ENCODE measurements at regions not wholly inside any gene's neighbourhood (a gene's known extent, or its start where the extent isn't known, plus 50 kb on each side); places are given as distances from the start of the nearest gene placed in this dataset.

DNA sequence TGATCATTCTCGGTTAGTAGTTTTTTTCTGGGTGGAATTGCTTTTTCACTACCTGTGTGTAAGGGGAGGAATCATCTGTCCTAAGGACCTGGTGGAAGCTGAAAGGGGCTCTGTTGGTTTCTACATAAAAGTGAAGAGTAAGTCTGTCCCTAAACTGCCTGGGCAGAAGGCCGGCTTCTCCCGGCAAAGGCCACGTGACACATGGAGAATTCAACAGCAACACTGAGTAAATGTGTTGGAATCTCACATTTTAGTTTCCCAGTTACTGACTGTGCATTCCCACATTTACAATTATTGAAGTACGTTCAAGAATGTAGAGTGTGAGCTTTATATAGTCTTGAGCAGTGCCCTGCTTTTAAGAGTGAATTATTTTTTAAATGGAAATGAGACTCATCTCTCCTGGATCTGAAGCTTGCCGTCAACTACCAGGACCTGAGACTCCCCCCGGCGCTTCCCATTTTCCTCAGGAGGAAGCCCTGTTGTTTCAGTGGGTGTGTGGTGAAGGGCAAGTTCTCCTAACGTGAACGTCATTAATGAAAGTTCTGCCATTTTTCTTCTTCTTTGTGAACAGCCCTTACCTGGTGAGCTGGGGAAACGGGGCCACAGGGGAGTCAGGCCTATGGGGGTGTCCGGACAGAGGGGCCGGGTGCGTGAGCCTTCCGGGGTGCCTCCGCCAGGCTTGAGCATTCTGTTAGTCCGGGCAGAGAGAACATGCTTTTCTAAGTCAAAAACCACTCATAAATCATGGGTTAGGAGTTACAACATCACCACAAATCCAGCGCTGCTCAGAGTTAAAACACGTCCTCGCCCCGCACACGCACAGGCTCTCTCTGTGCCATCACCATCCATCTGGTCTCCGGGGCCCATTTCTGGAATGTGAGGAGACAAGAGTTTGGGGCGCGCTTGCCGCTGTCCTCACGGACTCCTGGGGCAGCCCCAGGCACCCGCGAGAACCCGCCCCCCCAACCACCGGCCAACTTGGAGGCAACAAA, 56.6 kb upstream of the SMOC2 start:
- no peak overlapping the region for H2AFZ ChIP-seq (ENCODE audit: low read depth, low read length, poor library complexity, severe bottlenecking)
- no peaks in the 10 kb centered on the region for H3K27me3 ChIP-seq (ENCODE audit: insufficient read depth, low read length)
- H3K4me1 ChIP-seq (ENCODE audit: control insufficient read depth in 1 of 2, insufficient read depth in 2 of 2, low read length in 2 of 2), result no peaks in the 10 kb centered on the region
- no peak for DNase-seq (ENCODE audit: low read depth, low spot score)
- ChIA-PET CTCF (no interaction called here), POLR2A (no interaction called here), RAD21 (ENCODE audit: low non-redundant PET in 1 of 2, low total read pairs in 2 of 2, uncharacterized antibody in 2 of 2, unreplicated experiment in 2 of 2) (no interaction called here)
- H3K9ac ChIP-seq (ENCODE audit: low read length), result no peak overlapping the region
- no peaks in the 10 kb centered on the region for H3K9me2 ChIP-seq (ENCODE audit: insufficient read depth)
- TF ChIP-seq ZNF274 (IDR thresholded peaks at IDR 0.05; ENCODE audit: low read depth, low read length) (no peak), EZH2 (IDR thresholded peaks at IDR 0.05) (no peak), EGR1 (IDR thresholded peaks at IDR 0.05; ENCODE audit: low read depth) (no peak), SP1 (IDR thresholded peaks at IDR 0.05; ENCODE audit: low read depth) (no peak), SRF (IDR thresholded peaks at IDR 0.05; ENCODE audit: low read depth) (no peak)
- BruUV-seq (replicated peaks), result no TSS peak
- H3K9me3 ChIP-seq (ENCODE audit: control insufficient read depth in 1 of 2, insufficient read depth in 1 of 2, low read depth in 1 of 2, low read length in 2 of 2), result peaks cover 0 to 8% of the 10 kb centered on the region in 2 experiments; a peak in 2 of 4 replicates
- no peak overlapping the region for H3K27ac ChIP-seq (ENCODE audit: low read depth, low read length)
- no peak for ATAC-seq
- H3K4me3 ChIP-seq (replicated peaks in 1 of 2; ENCODE audit: low read depth in 1 of 2, low read length in 2 of 2), result no peak overlapping the region
- no peak overlapping the region for H3K4me2 ChIP-seq (ENCODE audit: low read length)
- no peaks in the 10 kb centered on the region for H4K20me1 ChIP-seq (ENCODE audit: insufficient read depth)
- H3K79me2 ChIP-seq (ENCODE audit: insufficient read depth, low read length), result no peaks in the 10 kb centered on the region
- intact Hi-C loops (cut with micrococcal nuclease), result no loop called here
- H3K36me3 ChIP-seq (ENCODE audit: control insufficient read depth in 1 of 2, insufficient read depth in 2 of 2, low read length in 2 of 2), result no peaks in the 10 kb centered on the region

GRCh38 chr6:168385037-168385759, 55.8 kb upstream of the SMOC2 start:
- ATAC-seq, result no peak
- CTCF ChIA-PET, result no interaction called here
- TF ChIP-seq SP1 (IDR thresholded peaks at IDR 0.05; ENCODE audit: low read depth) (no peak), RAD21 (IDR thresholded peaks at IDR 0.05; ENCODE audit: low read depth) (no peak), TCF7L2 (IDR thresholded peaks at IDR 0.05; ENCODE audit: borderline replicate concordance, extremely low read depth, insufficient read depth, insufficient read length) (no peak), ELF1 (IDR thresholded peaks at IDR 0.05; ENCODE audit: borderline replicate concordance, low read depth) (no peak), EZH2 (IDR thresholded peaks at IDR 0.05) (no peak), EGR1 (IDR thresholded peaks at IDR 0.05; ENCODE audit: low read depth) (no peak), POLR2A (IDR thresholded peaks at IDR 0.05; ENCODE audit: borderline replicate concordance, extremely low read depth, insufficient read depth, insufficient read length) (no peak), CEBPB (IDR thresholded peaks at IDR 0.05; ENCODE audit: low read depth) (no peak)
- TF ChIP-seq, protein P1, sequence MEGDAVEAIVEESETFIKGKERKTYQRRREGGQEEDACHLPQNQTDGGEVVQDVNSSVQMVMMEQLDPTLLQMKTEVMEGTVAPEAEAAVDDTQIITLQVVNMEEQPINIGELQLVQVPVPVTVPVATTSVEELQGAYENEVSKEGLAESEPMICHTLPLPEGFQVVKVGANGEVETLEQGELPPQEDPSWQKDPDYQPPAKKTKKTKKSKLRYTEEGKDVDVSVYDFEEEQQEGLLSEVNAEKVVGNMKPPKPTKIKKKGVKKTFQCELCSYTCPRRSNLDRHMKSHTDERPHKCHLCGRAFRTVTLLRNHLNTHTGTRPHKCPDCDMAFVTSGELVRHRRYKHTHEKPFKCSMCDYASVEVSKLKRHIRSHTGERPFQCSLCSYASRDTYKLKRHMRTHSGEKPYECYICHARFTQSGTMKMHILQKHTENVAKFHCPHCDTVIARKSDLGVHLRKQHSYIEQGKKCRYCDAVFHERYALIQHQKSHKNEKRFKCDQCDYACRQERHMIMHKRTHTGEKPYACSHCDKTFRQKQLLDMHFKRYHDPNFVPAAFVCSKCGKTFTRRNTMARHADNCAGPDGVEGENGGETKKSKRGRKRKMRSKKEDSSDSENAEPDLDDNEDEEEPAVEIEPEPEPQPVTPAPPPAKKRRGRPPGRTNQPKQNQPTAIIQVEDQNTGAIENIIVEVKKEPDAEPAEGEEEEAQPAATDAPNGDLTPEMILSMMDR (IDR thresholded peaks at IDR 0.05 in 2 of 3, conservative IDR thresholded peaks at IDR 0.05 in 1 of 3; ENCODE audit: borderline replicate concordance in 1 of 3, insufficient read depth in 1 of 3, low read depth in 2 of 3, low read length in 2 of 3), result no peak
- TF ChIP-seq, protein P2, sequence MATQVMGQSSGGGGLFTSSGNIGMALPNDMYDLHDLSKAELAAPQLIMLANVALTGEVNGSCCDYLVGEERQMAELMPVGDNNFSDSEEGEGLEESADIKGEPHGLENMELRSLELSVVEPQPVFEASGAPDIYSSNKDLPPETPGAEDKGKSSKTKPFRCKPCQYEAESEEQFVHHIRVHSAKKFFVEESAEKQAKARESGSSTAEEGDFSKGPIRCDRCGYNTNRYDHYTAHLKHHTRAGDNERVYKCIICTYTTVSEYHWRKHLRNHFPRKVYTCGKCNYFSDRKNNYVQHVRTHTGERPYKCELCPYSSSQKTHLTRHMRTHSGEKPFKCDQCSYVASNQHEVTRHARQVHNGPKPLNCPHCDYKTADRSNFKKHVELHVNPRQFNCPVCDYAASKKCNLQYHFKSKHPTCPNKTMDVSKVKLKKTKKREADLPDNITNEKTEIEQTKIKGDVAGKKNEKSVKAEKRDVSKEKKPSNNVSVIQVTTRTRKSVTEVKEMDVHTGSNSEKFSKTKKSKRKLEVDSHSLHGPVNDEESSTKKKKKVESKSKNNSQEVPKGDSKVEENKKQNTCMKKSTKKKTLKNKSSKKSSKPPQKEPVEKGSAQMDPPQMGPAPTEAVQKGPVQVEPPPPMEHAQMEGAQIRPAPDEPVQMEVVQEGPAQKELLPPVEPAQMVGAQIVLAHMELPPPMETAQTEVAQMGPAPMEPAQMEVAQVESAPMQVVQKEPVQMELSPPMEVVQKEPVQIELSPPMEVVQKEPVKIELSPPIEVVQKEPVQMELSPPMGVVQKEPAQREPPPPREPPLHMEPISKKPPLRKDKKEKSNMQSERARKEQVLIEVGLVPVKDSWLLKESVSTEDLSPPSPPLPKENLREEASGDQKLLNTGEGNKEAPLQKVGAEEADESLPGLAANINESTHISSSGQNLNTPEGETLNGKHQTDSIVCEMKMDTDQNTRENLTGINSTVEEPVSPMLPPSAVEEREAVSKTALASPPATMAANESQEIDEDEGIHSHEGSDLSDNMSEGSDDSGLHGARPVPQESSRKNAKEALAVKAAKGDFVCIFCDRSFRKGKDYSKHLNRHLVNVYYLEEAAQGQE (IDR thresholded peaks at IDR 0.05; ENCODE audit: low read depth), result no peak

More at GRCh38 chr6:168385037-168385759, 55.8 kb upstream of the SMOC2 start:
- Histone ChIP-seq H4K20me1 (ENCODE audit: insufficient read depth) (no peaks in the 10 kb centered on the region), H3K9me2 (ENCODE audit: insufficient read depth) (no peaks in the 10 kb centered on the region), H3K27ac (ENCODE audit: low read depth, low read length) (no peak overlapping the region), H3K79me2 (ENCODE audit: insufficient read depth, low read length) (no peaks in the 10 kb centered on the region), H3K27me3 (ENCODE audit: insufficient read depth, low read length) (no peaks in the 10 kb centered on the region), H3K9me3 (ENCODE audit: control insufficient read depth in 1 of 2, insufficient read depth in 1 of 2, low read depth in 1 of 2, low read length in 2 of 2) (peaks cover 0 to 8% of the 10 kb centered on the region in 2 experiments; a peak in 2 of 4 replicates), H3K4me2 (ENCODE audit: low read length) (no peak overlapping the region), H3K9ac (ENCODE audit: low read length) (no peak overlapping the region), H3K36me3 (ENCODE audit: control insufficient read depth in 1 of 2, insufficient read depth in 2 of 2, low read length in 2 of 2) (no peaks in the 10 kb centered on the region), H2AFZ (ENCODE audit: low read depth, low read length, poor library complexity, severe bottlenecking) (no peak overlapping the region), H3K4me3 (replicated peaks in 1 of 2; ENCODE audit: low read depth in 1 of 2, low read length in 2 of 2) (no peak overlapping the region), H3K4me1 (ENCODE audit: control insufficient read depth in 1 of 2, insufficient read depth in 2 of 2, low read length in 2 of 2) (no peaks in the 10 kb centered on the region)
- no peak for DNase-seq (ENCODE audit: low read depth, low spot score)
- BruUV-seq (replicated peaks), result no TSS peak
- ChIA-PET RAD21 (ENCODE audit: low non-redundant PET in 1 of 2, low total read pairs in 2 of 2, uncharacterized antibody in 2 of 2, unreplicated experiment in 2 of 2) (no interaction called here), POLR2A (no interaction called here)
- intact Hi-C loops (cut with micrococcal nuclease), result no loop called here

All from HCT116 (cell line).